Lower lobe of right lung (tissue), 2 donors: ENCODE measurements at regions not wholly inside any gene's neighbourhood (a gene's known extent, or its start where the extent isn't known, plus 50 kb on each side); places are given as distances from the start of the nearest gene placed in this dataset.

Experiments
- ATAC-seq, 2 donors: fragments of 200-7000 bp; cut with Tn5 transposase; one replicate each; pipeline ENCODE4 v1.9.1; 2020 to 2022; ENCODE audit warnings: mild to moderate bottlenecking in 2 of 2, moderate library complexity in 2 of 2
- DNase-seq: peaks from one replicate; pipeline ENCODE4 v3.0.0-alpha.2; 2020
- H3K27ac ChIP-seq: fragments of 200-600 bp; one replicate; pipeline ENCODE4 v1.8.0; 2022
- H3K27me3 ChIP-seq: fragments of 200-600 bp; one replicate; pipeline ENCODE4 v1.8.0; 2022; ENCODE audit warnings: low read depth
- H3K36me3 ChIP-seq: fragments of 200-600 bp; one replicate; pipeline ENCODE4 v1.8.0; 2022; ENCODE audit warnings: mild to moderate bottlenecking
- H3K4me1 ChIP-seq: fragments of 200-600 bp; one replicate; pipeline ENCODE4 v1.8.0; 2022
- H3K4me3 ChIP-seq: fragments of 200-600 bp; one replicate; pipeline ENCODE4 v1.8.0; 2022; ENCODE audit warnings: mild to moderate bottlenecking
- H3K9me3 ChIP-seq: fragments of 200-600 bp; one replicate; pipeline ENCODE4 v1.8.0; 2022
- CTCF ChIP-seq: fragments of 200-600 bp; IDR thresholded peaks from one replicate; pipeline ENCODE4 v1.8.0; 2022; ENCODE audit warnings: antibody characterized with exemption, mild to moderate bottlenecking
- intact Hi-C: fragments of 100-400 bp; cut with DNase I; formaldehyde crosslinking; loops from one replicate; pipeline ENCODE4 v1.11.0; 2022
- donor health status: DM: no; HTN: yes; CAD: no; lungs with severe emphysema.

- Histone ChIP-seq H3K27me3 (peaks cover 4% of the 10 kb centered on the region), H3K9me3 (no peaks in the 10 kb centered on the region), H3K4me1 (peaks cover 8% of the 10 kb centered on the region), H3K27ac (no peak overlapping the region), H3K4me3 (no peak overlapping the region), H3K36me3 (no peaks in the 10 kb centered on the region)
- no peak for TF ChIP-seq CTCF
- DNase-seq (no peak), ATAC-seq (no peak)
- intact Hi-C loops: no loop called here
Measured at GRCh38 chr22:27477171-27477570, 324.4 kb downstream of the MN1 start.

- no peaks in the 10 kb centered on the region for H3K36me3 ChIP-seq
- no peak for TF ChIP-seq CTCF
- no peaks in the 10 kb centered on the region for H3K4me1 ChIP-seq
- intact Hi-C loops: no loop called here
- H3K9me3 ChIP-seq: no peaks in the 10 kb centered on the region
- H3K4me3 ChIP-seq: no peak overlapping the region
- no peaks in the 10 kb centered on the region for H3K27me3 ChIP-seq
- ATAC-seq: no peak
- DNase-seq: no peak
- no peak overlapping the region for H3K27ac ChIP-seq
Measured at GRCh38 chr22:27480487-27480886, 321.1 kb downstream of the MN1 start.

GRCh38 chr22:27482402-27482801 is 319.2 kb downstream of the MN1 start:
- Histone ChIP-seq H3K4me1 (no peaks in the 10 kb centered on the region), H3K36me3 (no peaks in the 10 kb centered on the region), H3K4me3 (no peak overlapping the region), H3K27ac (no peak overlapping the region), H3K27me3 (no peaks in the 10 kb centered on the region), H3K9me3 (no peaks in the 10 kb centered on the region)
- ATAC-seq (no peak), DNase-seq (no peak)
- intact Hi-C loops: no loop called here
- TF ChIP-seq CTCF: no peak

- Histone ChIP-seq H3K4me3 (no peak overlapping the region), H3K27me3 (no peaks in the 10 kb centered on the region), H3K27ac (no peak overlapping the region), H3K9me3 (no peaks in the 10 kb centered on the region), H3K4me1 (no peaks in the 10 kb centered on the region), H3K36me3 (no peaks in the 10 kb centered on the region)
- TF ChIP-seq CTCF: no peak
- ATAC-seq (no peak), DNase-seq (no peak)
- intact Hi-C loops: no loop called here
Measured at GRCh38 chr22:27483095-27483785, 318.3 kb downstream of the MN1 start.

- no peak overlapping the region for H3K27ac ChIP-seq
- no peak overlapping the region for H3K4me3 ChIP-seq
- no peaks in the 10 kb centered on the region for H3K36me3 ChIP-seq
- TF ChIP-seq CTCF: no peak
- intact Hi-C loops: no loop called here
- no peak for ATAC-seq
- H3K4me1 ChIP-seq: no peaks in the 10 kb centered on the region
- H3K9me3 ChIP-seq: no peaks in the 10 kb centered on the region
- no peak for DNase-seq
- H3K27me3 ChIP-seq: peaks cover 6% of the 10 kb centered on the region
Measured at GRCh38 chr22:27485842-27486241, 315.7 kb downstream of the MN1 start.
